ENCODE measurements at regions not wholly inside any gene's neighbourhood (a gene's known extent, or its start where the extent isn't known, plus 50 kb on each side); places are given as distances from the start of the nearest gene placed in this dataset.

DNA sequence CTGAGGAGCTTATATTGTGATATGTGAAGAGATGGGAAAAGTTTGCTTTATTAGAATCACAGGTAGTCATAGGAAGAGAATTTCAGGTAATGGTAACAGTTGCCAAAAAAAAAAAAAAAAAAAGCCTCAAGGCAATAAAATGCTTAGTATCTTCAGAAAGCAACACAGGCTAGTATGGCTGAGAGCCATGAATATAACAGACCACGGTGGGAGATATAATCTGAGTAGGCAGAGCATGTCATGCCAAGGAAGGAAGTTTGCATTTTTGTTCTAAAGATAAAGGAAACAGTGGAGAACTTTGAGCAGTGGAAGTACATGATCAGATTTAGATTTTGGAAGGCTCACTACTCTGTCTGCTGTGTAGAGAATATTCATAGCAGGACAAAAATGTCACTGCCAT lies 211.4 kb downstream of the ETS1 start:
- no peak for DNase-seq
- TF ChIP-seq, protein P1, sequence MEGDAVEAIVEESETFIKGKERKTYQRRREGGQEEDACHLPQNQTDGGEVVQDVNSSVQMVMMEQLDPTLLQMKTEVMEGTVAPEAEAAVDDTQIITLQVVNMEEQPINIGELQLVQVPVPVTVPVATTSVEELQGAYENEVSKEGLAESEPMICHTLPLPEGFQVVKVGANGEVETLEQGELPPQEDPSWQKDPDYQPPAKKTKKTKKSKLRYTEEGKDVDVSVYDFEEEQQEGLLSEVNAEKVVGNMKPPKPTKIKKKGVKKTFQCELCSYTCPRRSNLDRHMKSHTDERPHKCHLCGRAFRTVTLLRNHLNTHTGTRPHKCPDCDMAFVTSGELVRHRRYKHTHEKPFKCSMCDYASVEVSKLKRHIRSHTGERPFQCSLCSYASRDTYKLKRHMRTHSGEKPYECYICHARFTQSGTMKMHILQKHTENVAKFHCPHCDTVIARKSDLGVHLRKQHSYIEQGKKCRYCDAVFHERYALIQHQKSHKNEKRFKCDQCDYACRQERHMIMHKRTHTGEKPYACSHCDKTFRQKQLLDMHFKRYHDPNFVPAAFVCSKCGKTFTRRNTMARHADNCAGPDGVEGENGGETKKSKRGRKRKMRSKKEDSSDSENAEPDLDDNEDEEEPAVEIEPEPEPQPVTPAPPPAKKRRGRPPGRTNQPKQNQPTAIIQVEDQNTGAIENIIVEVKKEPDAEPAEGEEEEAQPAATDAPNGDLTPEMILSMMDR (IDR thresholded peaks at IDR 0.05; ENCODE audit: borderline replicate concordance), result no peak
- H3K36me3 ChIP-seq, result no peaks in the 10 kb centered on the region
- H3K4me3 ChIP-seq, result no peak overlapping the region
- peaks cover 3% of the 10 kb centered on the region for H3K4me1 ChIP-seq
- peaks cover 5% of the 10 kb centered on the region for H3K9me3 ChIP-seq (replicated peaks)
- intact Hi-C loops (cut with micrococcal nuclease), result no loop called here
- no peak overlapping the region for H3K27ac ChIP-seq (replicated peaks)
- H3K27me3 ChIP-seq (ENCODE audit: low read depth), result no peaks in the 10 kb centered on the region

DNA sequence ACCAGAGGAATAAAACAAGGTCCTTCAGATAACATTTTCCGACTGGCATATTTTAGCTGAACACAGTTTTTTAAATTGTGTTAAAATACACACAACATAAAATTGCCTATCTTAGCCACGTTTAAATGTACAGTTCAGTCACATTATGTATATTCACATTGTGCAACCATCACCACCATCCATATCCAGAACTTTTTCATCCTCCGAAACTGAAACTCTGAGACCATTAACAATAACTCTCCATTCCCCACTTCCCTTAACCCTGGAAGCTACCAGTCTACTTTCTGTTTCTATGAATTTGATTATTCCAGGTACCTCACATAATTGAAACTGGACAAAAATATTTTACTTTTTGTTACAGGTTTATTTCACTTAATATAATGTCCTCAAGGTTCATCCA lies 213.3 kb downstream of the ETS1 start:
- Histone ChIP-seq H3K9me3 (replicated peaks) (peaks cover 5% of the 10 kb centered on the region), H3K4me1 (peaks cover 3% of the 10 kb centered on the region), H3K4me3 (no peak overlapping the region), H3K36me3 (no peaks in the 10 kb centered on the region), H3K27ac (replicated peaks) (no peak overlapping the region), H3K27me3 (ENCODE audit: low read depth) (no peaks in the 10 kb centered on the region)
- intact Hi-C loops (cut with micrococcal nuclease), result no loop called here
- TF ChIP-seq, protein P1 (IDR thresholded peaks at IDR 0.05; ENCODE audit: borderline replicate concordance), result no peak
- no peak for DNase-seq

DNA sequence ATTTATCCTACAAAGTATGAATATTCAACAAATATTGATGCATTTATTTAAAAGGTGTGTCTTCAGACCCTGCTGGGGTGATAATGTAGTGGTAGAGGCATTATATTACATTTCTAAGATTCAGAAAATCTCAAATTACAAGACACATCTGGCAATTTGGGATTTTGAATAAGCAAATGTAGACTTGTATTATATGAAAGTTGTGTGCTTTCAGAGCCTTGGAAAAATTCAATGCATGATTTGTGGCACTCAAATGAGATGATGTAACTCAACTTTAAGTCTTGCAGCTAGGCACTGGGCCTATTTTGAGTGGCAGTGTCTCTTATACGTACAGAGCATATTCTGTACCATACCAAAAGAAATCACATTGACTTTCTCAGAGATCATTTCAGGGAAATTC lies 214.4 kb downstream of the ETS1 start:
- no peaks in the 10 kb centered on the region for H3K9me3 ChIP-seq (replicated peaks)
- no peaks in the 10 kb centered on the region for H3K36me3 ChIP-seq
- no peak overlapping the region for H3K4me3 ChIP-seq
- TF ChIP-seq, protein P1 (IDR thresholded peaks at IDR 0.05; ENCODE audit: borderline replicate concordance), result no peak
- no peaks in the 10 kb centered on the region for H3K27me3 ChIP-seq (ENCODE audit: low read depth)
- H3K4me1 ChIP-seq, result peaks cover 3% of the 10 kb centered on the region
- DNase-seq, result no peak
- H3K27ac ChIP-seq (replicated peaks), result no peak overlapping the region
- intact Hi-C loops (cut with micrococcal nuclease), result no loop called here

DNA sequence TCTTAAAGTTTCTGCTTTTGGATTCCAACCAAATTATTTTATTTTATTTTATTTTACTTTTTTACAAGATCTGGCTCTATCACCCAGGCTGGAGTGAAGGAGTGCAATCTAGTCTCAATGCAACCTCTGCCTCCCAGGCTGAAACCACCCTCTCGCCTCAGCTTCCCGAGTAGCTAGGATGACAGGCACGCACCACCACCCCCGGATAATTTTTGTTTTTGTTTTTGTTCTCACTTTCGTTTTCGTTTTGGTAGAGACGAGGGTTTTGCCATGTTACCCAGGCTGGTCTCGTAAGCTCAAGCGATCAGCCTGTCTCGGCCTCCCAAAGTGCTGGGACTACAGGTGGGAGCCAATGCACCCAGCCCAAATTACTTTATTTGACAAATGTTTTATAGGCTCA lies 219.8 kb downstream of the ETS1 start:
- Histone ChIP-seq H3K27ac (replicated peaks) (no peak overlapping the region), H3K4me1 (no peaks in the 10 kb centered on the region), H3K9me3 (replicated peaks) (no peaks in the 10 kb centered on the region), H3K36me3 (no peaks in the 10 kb centered on the region), H3K27me3 (ENCODE audit: low read depth) (no peaks in the 10 kb centered on the region), H3K4me3 (no peak overlapping the region)
- TF ChIP-seq, protein P1 (IDR thresholded peaks at IDR 0.05; ENCODE audit: borderline replicate concordance), result no peak
- DNase-seq, result no peak
- intact Hi-C loops (cut with micrococcal nuclease), result no loop called here

DNA sequence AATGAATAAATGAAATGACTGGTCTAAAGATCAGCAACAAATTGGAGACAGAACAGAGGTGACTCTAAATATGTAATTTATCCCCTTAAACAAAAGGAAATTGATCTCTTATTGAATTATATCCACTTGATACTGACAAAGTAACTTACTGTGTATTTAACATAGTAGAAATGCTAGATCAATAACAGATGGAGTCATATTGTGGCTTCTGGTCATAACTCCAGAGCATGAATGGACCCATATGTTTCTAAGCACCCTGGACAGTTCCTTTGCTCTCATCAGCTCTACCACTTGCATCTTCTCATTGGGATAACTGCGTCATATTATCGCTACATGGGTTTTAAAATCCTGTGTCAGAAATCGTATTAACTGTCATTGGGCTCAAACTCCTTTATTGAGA lies 222.3 kb downstream of the ETS1 start:
- Histone ChIP-seq H3K4me1 (peaks cover 6% of the 10 kb centered on the region), H3K27ac (replicated peaks) (no peak overlapping the region), H3K4me3 (no peak overlapping the region), H3K27me3 (ENCODE audit: low read depth) (no peaks in the 10 kb centered on the region), H3K9me3 (replicated peaks) (no peaks in the 10 kb centered on the region), H3K36me3 (no peaks in the 10 kb centered on the region)
- DNase-seq, result no peak
- intact Hi-C loops (cut with micrococcal nuclease), result no loop called here
- TF ChIP-seq, protein P1 (IDR thresholded peaks at IDR 0.05; ENCODE audit: borderline replicate concordance), result no peak

Measured in left ventricle myocardium inferior (tissue), 1 donor.